ENCODE measurements at regions not wholly inside any gene's neighbourhood (a gene's known extent, or its start where the extent isn't known, plus 50 kb on each side); places are given as distances from the start of the nearest gene placed in this dataset.

- no peak for TF ChIP-seq CTCF (IDR thresholded peaks at IDR 0.05)
- TF ChIP-seq POLR2AphosphoS5 (IDR thresholded peaks at IDR 0.05; ENCODE audit: insufficient read depth in 1 of 2, low read depth in 1 of 2) = no peak
- no peak for TF ChIP-seq POLR2A (IDR thresholded peaks at IDR 0.05)
These were observed 162.8 kb upstream of the TOPAZ1 start for GRCh38 chr3:44078863-44079262.

Measured in vagina (tissue), 2 donors.